Thyroid gland (tissue), 4 donors: ENCODE measurements at regions not wholly inside any gene's neighbourhood (a gene's known extent, or its start where the extent isn't known, plus 50 kb on each side); places are given as distances from the start of the nearest gene placed in this dataset.
A peak's percentile ranks its signal among the peaks of the same experiment; 100 is the strongest.

Experiments used
- DNase-seq, 2 donors: peaks; one replicate each; pipeline ENCODE4 v3.0.0-alpha.2; 2019
- H3K27ac ChIP-seq, 3 donors: fragments of 200-600 bp; sonication (generic); 1 replicate in 2 of 3; 2 replicates in 1 of 3; pipeline ENCODE4 v1.5.1; 2016 to 2019; ENCODE audit warnings: mild to moderate bottlenecking in 1 of 3, moderate library complexity in 1 of 3
- H3K27me3 ChIP-seq: fragments of 200-600 bp; sonication (generic); one replicate; pipeline ENCODE4 v1.5.1; 2019
- H3K36me3 ChIP-seq, 2 donors: fragments of 200-600 bp; sonication (generic); one replicate each; pipeline ENCODE4 v1.5.1; 2016 to 2019
- H3K4me1 ChIP-seq, 2 donors: fragments of 200-600 bp; sonication (generic); one replicate each; pipeline ENCODE4 v1.5.1; 2017 to 2019
- H3K4me3 ChIP-seq, 3 donors: fragments of 200-600 bp; sonication (generic); replicated peaks in 1 of 3; 1 replicate in 2 of 3; 2 replicates in 1 of 3; pipeline ENCODE4 v1.5.1; 2016; ENCODE audit warnings: mild to moderate bottlenecking in 1 of 3
- H3K9me3 ChIP-seq: fragments of 200-600 bp; sonication (generic); one replicate; pipeline ENCODE4 v1.5.1; 2017
- POLR2A ChIP-seq, 2 donors: fragments of 450-650 bp; IDR thresholded peaks; one replicate each; pipeline ENCODE4 v1.6.1; 2017; ENCODE audit warnings: antibody characterized with exemption in 2 of 2, mild to moderate bottlenecking in 2 of 2, moderate library complexity in 1 of 2
- WGBS, 2 donors: methylation state at CpG; one replicate each; pipeline ENCODE4 v1.1.5; 2017; 5-methylcytosine and 5-hydroxymethylcytosine counted together
- intact Hi-C: fragments of 100-400 bp; cut with DNase I; formaldehyde crosslinking; loops from one replicate; pipeline ENCODE4 v1.15.1; 2023
- TF ChIP-seq, protein P1 (sequence below), 6 experiments: fragments of 200-600 bp in 3 of 6; fragments of 450-650 bp in 3 of 6; sonication (generic) in 3 of 6; IDR thresholded peaks; one replicate each; pipeline ENCODE4 v1.5.1; 2016 to 2019; ENCODE audit warnings: antibody characterized with exemption in 6 of 6, mild to moderate bottlenecking in 2 of 6, inconsistent platforms in 1 of 6, moderate library complexity in 1 of 6

DNA sequence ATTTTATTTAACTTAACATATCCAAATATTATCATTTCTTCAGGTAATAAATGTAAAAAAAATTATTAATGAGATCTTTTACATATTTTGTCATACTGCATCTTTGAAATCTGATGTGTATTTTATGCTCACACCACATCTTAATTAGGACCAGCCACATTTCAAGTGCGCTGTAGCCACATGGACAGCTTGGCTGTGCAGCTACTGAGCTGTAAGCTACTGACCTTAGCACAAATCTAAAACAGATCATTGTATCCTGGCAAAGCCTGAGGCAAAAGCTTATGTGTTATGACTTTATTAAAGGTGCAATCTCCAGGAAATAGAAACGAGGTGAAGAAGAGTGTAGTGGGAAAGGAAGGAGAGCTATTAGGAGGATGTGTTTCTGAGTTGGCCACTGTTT lies 126.7 kb upstream of the UBE2E2 start:
- TF ChIP-seq POLR2A (IDR thresholded peaks at IDR 0.05): no peak
- TF ChIP-seq, protein P1, sequence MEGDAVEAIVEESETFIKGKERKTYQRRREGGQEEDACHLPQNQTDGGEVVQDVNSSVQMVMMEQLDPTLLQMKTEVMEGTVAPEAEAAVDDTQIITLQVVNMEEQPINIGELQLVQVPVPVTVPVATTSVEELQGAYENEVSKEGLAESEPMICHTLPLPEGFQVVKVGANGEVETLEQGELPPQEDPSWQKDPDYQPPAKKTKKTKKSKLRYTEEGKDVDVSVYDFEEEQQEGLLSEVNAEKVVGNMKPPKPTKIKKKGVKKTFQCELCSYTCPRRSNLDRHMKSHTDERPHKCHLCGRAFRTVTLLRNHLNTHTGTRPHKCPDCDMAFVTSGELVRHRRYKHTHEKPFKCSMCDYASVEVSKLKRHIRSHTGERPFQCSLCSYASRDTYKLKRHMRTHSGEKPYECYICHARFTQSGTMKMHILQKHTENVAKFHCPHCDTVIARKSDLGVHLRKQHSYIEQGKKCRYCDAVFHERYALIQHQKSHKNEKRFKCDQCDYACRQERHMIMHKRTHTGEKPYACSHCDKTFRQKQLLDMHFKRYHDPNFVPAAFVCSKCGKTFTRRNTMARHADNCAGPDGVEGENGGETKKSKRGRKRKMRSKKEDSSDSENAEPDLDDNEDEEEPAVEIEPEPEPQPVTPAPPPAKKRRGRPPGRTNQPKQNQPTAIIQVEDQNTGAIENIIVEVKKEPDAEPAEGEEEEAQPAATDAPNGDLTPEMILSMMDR (IDR thresholded peaks at IDR 0.05): no peak
- H3K27ac ChIP-seq: no peak overlapping the region
- no peaks in the 10 kb centered on the region for H3K4me1 ChIP-seq
- 83 to 87% methylated on average over 2 of the region's 2 CpGs for WGBS, 2 donors
- H3K36me3 ChIP-seq: no peaks in the 10 kb centered on the region
- DNase-seq: no peak
- intact Hi-C loops: no loop called here
- H3K4me3 ChIP-seq: no peak overlapping the region
- no peaks in the 10 kb centered on the region for H3K27me3 ChIP-seq
- H3K9me3 ChIP-seq: no peaks in the 10 kb centered on the region

DNA sequence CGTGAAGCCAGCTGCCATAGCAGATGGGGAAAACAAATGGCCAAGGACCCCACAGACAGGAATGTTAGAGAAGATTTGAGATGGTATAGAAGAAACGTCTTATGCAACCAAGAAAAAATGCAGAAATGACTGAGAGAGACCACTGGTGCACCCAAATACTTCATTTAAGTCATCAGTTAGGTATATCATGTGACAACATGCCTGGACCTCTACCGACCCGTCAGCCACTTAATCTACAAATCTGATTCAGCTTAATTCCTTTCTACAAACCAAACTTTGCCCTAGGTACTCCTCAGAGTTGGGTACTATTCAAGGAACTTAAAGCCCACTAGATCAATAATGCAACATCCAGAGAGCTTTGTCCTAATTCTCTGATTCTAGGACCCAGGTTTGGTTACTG lies 126.0 kb upstream of the UBE2E2 start:
- intact Hi-C loops: no loop called here
- 94% methylated on average over 4 of the region's 4 CpGs for WGBS, 2 donors
- Histone ChIP-seq H3K4me3 (no peak overlapping the region), H3K27ac (no peak overlapping the region), H3K9me3 (no peaks in the 10 kb centered on the region), H3K4me1 (no peaks in the 10 kb centered on the region), H3K36me3 (no peaks in the 10 kb centered on the region), H3K27me3 (no peaks in the 10 kb centered on the region)
- TF ChIP-seq, protein P1 (IDR thresholded peaks at IDR 0.05): no peak
- no peak for TF ChIP-seq POLR2A (IDR thresholded peaks at IDR 0.05)
- no peak for DNase-seq

DNA sequence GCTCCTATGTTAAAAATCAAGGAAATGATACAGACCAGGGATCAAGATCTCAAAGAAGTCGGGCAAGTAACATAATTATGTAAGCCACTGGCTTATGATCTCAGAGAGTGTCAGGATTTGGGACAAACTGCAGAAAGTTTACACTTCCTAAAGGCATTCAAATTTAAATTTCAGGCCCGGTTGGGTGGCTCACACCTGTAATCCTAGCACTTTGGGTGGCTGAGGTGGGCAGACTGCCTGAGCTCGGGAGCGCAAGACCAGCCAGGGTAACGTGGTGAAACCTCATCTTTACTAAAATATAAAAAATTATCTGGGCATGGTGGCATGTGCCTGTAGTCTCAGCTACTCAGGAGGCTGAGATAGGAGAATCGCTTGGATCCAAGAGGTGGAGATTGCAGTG lies 124.4 kb upstream of the UBE2E2 start:
- intact Hi-C loops: no loop called here
- no peak for DNase-seq
- WGBS, 2 donors: 90 to 94% methylated on average over 6 of the region's 6 CpGs
- Histone ChIP-seq H3K27me3 (no peaks in the 10 kb centered on the region), H3K27ac (no peak overlapping the region), H3K4me3 (no peak overlapping the region), H3K36me3 (no peaks in the 10 kb centered on the region), H3K9me3 (no peaks in the 10 kb centered on the region), H3K4me1 (no peaks in the 10 kb centered on the region)
- TF ChIP-seq, protein P1 (IDR thresholded peaks at IDR 0.05): no peak
- TF ChIP-seq POLR2A (IDR thresholded peaks at IDR 0.05): no peak

DNA sequence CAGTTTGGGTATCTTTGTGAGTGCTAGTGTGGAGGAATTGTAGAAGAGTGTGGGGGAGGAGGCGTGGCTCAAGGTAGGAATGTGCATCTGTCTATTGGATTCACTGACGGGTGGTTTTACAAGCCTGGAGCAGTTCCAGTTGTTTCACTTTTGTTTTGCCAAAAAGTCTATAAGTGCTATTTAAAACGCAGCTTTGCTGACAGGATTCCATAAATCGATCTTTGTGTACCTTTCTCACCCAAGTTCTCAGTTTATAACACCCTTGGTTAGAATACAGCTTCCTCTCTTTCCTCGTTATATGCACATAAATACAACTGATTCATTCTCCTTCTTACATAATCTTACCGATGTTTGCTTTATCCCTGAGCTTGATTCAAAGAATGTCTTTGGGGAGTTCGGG lies 123.2 kb upstream of the UBE2E2 start:
- TF ChIP-seq POLR2A (IDR thresholded peaks at IDR 0.05): no peak
- TF ChIP-seq, protein P1 (IDR thresholded peaks at IDR 0.05): no peak
- intact Hi-C loops: no loop called here
- no peaks in the 10 kb centered on the region for H3K36me3 ChIP-seq
- peaks cover 10 to 11% of the 10 kb centered on the region in 2 donors for H3K4me1 ChIP-seq
- H3K27me3 ChIP-seq: no peaks in the 10 kb centered on the region
- H3K4me3 ChIP-seq: no peak overlapping the region
- DNase-seq: peak; percentile 43 to 49
- no peak overlapping the region for H3K27ac ChIP-seq
- 21 to 29% methylated on average over 7 of the region's 7 CpGs for WGBS, 2 donors
- no peaks in the 10 kb centered on the region for H3K9me3 ChIP-seq

DNA sequence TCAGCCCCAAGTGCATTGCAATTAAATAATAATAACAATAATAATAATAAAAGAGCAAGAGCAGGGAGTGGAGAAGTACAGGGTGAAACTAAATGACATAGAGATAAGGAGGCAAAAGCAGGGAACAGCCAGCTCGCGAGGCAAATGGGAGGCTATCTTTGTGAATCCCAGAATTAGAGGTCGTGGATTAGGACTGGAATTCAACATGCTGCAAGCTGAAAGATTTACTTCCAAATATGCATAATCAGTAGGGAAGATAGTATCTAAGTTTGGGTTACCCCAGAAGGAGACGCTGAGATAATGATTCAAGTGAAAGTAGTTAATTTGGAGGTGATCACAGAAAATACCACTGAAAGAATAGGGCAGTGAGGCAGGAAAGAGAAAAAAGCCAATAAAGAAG lies 119.4 kb upstream of the UBE2E2 start:
- Histone ChIP-seq H3K4me1 (peaks cover 27% of the 10 kb centered on the region in 2 donors), H3K4me3 (no peak overlapping the region), H3K36me3 (no peaks in the 10 kb centered on the region), H3K27ac (peak overlapping the region in 1 of 3 donors; percentile 74), H3K9me3 (no peaks in the 10 kb centered on the region), H3K27me3 (no peaks in the 10 kb centered on the region)
- intact Hi-C loops: no loop called here
- no peak for DNase-seq
- TF ChIP-seq, protein P1 (IDR thresholded peaks at IDR 0.05): no peak
- no peak for TF ChIP-seq POLR2A (IDR thresholded peaks at IDR 0.05)
- 85 to 92% methylated on average over 4 of the region's 4 CpGs for WGBS, 2 donors
